HFFc6 (cell line): ENCODE measurements at regions not wholly inside any gene's neighbourhood (a gene's known extent, or its start where the extent isn't known, plus 50 kb on each side); places are given as distances from the start of the nearest gene placed in this dataset.

Experiments used
- DNase-seq: peaks from one replicate; pipeline ENCODE4 v3.0.0-alpha.2; 2018
- H3K27ac Mint-ChIP-seq: 2 replicates; pipeline ENCODE4 v1.8.0; 2020; ENCODE audit warnings: mild to moderate bottlenecking, mixed read lengths
- H3K27me3 Mint-ChIP-seq: 2 replicates; pipeline ENCODE4 v1.8.0; 2021; ENCODE audit warnings: mild to moderate bottlenecking, moderate library complexity, mixed read lengths; ENCODE audit not compliant: insufficient read depth
- H3K36me3 Mint-ChIP-seq: 2 replicates; pipeline ENCODE4 v1.8.0; 2021; ENCODE audit warnings: low read depth, mixed read lengths
- H3K4me1 Mint-ChIP-seq: 2 replicates; pipeline ENCODE4 v1.8.0; 2020; ENCODE audit warnings: low read depth, mixed read lengths
- H3K4me3 Mint-ChIP-seq: 2 replicates; pipeline ENCODE4 v1.8.0; 2020; ENCODE audit warnings: mild to moderate bottlenecking, moderate library complexity, mixed read lengths
- H3K9me3 Mint-ChIP-seq: 2 replicates; pipeline ENCODE4 v1.8.0; 2020; ENCODE audit warnings: mild to moderate bottlenecking, mixed read lengths
- TF ChIP-seq, protein P1 (sequence below): fragments of 200-600 bp; sonication (generic); IDR thresholded peaks from 2 replicates; pipeline ENCODE4 v1.5.0; 2021; ENCODE audit warnings: antibody characterized with exemption, mild to moderate bottlenecking

DNA sequence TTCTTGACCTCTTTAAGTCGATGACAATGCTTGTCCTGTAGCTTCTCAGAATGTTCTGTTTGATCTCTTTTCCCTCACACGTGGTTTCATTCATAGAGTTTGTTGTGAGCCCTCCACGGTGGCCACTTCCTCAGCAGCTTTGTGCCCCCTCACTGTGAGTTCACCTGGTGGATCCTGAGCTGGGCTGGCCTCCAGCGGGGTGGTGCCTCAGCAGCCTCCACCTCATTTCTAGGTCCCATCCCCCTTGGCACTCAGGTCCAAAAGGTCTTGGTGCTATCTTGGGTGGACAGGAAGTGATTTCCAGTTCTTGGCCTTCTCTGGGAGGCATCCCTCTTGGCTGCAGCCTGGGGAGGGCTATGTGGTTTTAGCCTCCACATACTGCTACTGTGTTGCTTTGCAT is 203.2 kb upstream of the WSCD1 start:
- TF ChIP-seq, protein P1, sequence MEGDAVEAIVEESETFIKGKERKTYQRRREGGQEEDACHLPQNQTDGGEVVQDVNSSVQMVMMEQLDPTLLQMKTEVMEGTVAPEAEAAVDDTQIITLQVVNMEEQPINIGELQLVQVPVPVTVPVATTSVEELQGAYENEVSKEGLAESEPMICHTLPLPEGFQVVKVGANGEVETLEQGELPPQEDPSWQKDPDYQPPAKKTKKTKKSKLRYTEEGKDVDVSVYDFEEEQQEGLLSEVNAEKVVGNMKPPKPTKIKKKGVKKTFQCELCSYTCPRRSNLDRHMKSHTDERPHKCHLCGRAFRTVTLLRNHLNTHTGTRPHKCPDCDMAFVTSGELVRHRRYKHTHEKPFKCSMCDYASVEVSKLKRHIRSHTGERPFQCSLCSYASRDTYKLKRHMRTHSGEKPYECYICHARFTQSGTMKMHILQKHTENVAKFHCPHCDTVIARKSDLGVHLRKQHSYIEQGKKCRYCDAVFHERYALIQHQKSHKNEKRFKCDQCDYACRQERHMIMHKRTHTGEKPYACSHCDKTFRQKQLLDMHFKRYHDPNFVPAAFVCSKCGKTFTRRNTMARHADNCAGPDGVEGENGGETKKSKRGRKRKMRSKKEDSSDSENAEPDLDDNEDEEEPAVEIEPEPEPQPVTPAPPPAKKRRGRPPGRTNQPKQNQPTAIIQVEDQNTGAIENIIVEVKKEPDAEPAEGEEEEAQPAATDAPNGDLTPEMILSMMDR, result no peak
- Mint-ChIP-seq H3K4me1 (peaks cover 7% of the 10 kb centered on the region), H3K9me3 (peaks cover 5% of the 10 kb centered on the region; the same call in 1 of the 2 replicates), H3K27me3 (peaks cover 26% of the 10 kb centered on the region), H3K36me3 (no peaks in the 10 kb centered on the region), H3K4me3 (no peak overlapping the region), H3K27ac (no peak overlapping the region)
- DNase-seq, result no peak

DNA sequence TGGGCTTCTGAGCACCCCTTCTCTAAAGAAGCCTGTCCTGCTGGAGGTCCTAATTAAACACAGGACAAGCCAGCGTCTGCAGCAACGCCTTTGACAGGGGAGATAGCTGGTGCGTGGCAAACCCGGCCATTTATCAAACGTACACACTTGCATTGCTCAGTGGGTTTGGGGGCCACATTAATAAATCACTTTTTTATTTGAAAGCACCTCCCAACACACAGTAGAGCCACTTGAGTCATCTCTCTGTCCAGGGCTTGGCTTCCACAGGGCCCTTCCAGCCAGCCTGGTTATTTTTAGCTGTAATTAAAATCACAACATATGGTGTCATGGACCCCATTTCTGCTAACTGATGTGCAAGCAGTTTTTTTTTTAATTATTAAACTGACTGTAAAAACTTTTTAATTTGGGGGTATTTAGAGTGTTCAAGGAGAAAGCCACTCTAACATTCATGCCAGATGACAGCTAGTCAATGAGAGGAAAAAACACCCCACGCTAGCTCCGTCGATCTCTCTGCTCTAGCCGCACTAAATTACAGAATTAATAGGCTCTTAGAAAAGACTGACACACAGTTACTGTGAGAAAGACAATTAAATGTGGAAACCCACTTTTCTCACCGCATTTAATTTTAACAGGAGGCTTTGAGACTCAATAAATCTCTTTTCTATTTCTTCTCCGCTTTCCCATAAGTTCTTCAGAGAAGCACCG is 201.0 kb upstream of the WSCD1 start:
- no peak overlapping the region for H3K27ac Mint-ChIP-seq
- no peak for DNase-seq
- H3K27me3 Mint-ChIP-seq, result peaks cover 19% of the 10 kb centered on the region
- no peak overlapping the region for H3K4me3 Mint-ChIP-seq
- peaks cover 7% of the 10 kb centered on the region for H3K4me1 Mint-ChIP-seq
- TF ChIP-seq, protein P1, result no peak
- H3K36me3 Mint-ChIP-seq, result no peaks in the 10 kb centered on the region
- peaks cover 5% of the 10 kb centered on the region; the same call in 1 of the 2 replicates for H3K9me3 Mint-ChIP-seq

DNA sequence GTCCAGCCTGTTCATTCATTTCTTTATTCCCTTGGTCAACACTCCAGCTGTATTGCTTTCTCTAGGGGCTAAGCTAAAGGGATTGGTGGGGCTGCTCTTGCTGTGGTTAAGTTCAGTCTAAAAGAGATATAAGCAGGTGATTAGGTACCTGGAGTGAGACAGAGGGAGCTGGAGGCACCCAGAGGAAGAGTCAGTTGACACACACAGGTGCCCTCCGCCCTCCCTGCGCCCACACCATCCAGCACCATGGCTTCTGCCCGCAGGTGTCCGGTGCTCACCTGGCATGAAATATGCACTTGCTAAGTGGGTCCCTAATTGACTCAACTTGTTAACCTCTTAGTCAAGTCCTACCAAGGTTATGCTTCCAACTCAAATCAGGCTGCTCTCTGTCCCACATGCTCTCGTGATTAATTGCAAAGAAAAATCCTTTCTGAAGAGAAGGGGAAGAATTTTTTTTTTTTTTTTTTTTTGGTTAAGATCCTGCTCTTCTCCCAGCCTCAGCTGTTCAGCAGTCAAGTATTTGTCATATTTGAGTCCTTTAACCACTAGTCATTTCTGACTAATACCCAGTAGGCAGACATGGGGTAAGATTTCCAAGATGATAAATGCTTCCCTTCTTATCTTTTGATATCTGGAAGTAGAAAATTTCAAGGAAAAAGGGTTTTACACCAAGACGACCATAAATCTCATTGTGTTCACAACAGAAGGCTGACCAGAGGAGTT is 199.8 kb upstream of the WSCD1 start:
- no peak overlapping the region for H3K4me3 Mint-ChIP-seq
- peaks cover 23% of the 10 kb centered on the region for H3K27me3 Mint-ChIP-seq
- H3K36me3 Mint-ChIP-seq, result no peaks in the 10 kb centered on the region
- TF ChIP-seq, protein P1, result no peak
- peaks cover 5% of the 10 kb centered on the region; the same call in 1 of the 2 replicates for H3K9me3 Mint-ChIP-seq
- H3K4me1 Mint-ChIP-seq, result peaks cover 7% of the 10 kb centered on the region
- no peak overlapping the region for H3K27ac Mint-ChIP-seq
- DNase-seq, result no peak

DNA sequence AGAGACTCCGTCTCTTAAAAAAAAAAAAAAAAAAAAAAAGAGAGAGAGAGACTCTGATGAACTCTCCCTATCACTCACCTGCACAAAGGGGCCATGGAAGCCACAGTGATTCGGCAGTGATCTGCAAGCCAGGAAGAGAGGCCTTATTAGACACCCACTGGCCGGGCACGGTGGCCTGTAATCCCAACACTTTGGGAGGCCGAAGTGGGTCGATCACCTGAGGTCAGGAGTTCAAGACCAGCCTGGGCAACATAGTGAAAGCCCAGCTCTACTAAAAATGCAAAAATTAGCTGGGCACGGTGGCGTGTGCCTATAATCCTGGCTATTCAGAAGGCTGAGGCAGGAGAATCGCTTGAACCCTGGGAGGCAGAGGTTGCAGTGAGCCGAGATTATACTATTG is 198.5 kb upstream of the WSCD1 start:
- H3K27me3 Mint-ChIP-seq, result peaks cover 25% of the 10 kb centered on the region

DNA sequence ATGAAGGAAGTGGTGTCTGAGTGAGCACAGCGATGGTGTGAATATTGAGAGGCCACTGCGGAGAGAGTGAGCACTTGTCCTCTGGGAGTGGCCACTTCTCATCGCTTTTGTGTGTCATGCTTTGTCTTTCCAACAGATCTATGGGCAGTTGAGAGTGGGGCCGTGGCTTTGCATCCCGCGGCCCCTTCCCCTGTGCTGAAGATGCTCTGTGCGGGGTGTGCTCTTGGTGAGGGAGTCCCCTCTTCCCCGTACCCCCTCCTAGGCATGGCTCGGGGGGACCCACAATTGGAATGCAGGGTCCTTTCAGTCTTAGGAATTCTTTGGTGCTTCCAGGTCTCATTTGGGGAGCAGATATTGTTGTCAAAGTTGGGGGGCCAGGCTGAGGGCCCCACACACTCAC is 197.3 kb upstream of the WSCD1 start:
- no peak for DNase-seq
- H3K36me3 Mint-ChIP-seq, result no peaks in the 10 kb centered on the region
- TF ChIP-seq, protein P1, result no peak
- H3K27ac Mint-ChIP-seq, result no peak overlapping the region
- peaks cover 7% of the 10 kb centered on the region for H3K4me1 Mint-ChIP-seq
- H3K27me3 Mint-ChIP-seq, result peaks cover 30% of the 10 kb centered on the region
- no peak overlapping the region for H3K4me3 Mint-ChIP-seq
- H3K9me3 Mint-ChIP-seq, result peaks cover 5% of the 10 kb centered on the region; the same call in 1 of the 2 replicates

More for the DNA sequence above, 198.5 kb upstream of the WSCD1 start:
- Mint-ChIP-seq H3K36me3 (no peaks in the 10 kb centered on the region), H3K4me1 (peaks cover 7% of the 10 kb centered on the region), H3K4me3 (no peak overlapping the region), H3K9me3 (peaks cover 5% of the 10 kb centered on the region; the same call in 1 of the 2 replicates), H3K27ac (no peak overlapping the region)
- no peak for DNase-seq
- TF ChIP-seq, protein P1, result no peak
